GM19238 (cell line): ENCODE measurements at regions not wholly inside any gene's neighbourhood (a gene's known extent, or its start where the extent isn't known, plus 50 kb on each side); places are given as distances from the start of the nearest gene placed in this dataset.
"Not testable (repeated sequence)": the region's sequence is repeated elsewhere in the genome, so short reads cannot be mapped to it uniquely, and the experiment has no call there.

Experiments
- DNase-seq: peaks from one replicate; pipeline ENCODE4 v3.0.0; 2011; ENCODE audit warnings: low spot score; ENCODE audit not compliant: insufficient read length

GRCh38 chr9:31248156-31248555 is 1136.3 kb upstream of the ACO1 start:
- no peak for DNase-seq

GRCh38 chr9:31251386-31251785 is 1133.1 kb upstream of the ACO1 start:
- no peak for DNase-seq

- no peak for DNase-seq
Observed at GRCh38 chr9:31253800-31254762, 1130.4 kb upstream of the ACO1 start.

GRCh38 chr9:31255211-31255610 is 1129.2 kb upstream of the ACO1 start:
- DNase-seq = no peak

GRCh38 chr9:31259824-31260223 is 1124.6 kb upstream of the ACO1 start:
- no peak for DNase-seq

- no peak for DNase-seq
Observed at GRCh38 chr9:31272456-31273295, 1111.8 kb upstream of the ACO1 start.

GRCh38 chr9:31275419-31275818 is 1109.0 kb upstream of the ACO1 start:
- DNase-seq = no peak

GRCh38 chr9:31290731-31291130 is 1093.7 kb upstream of the ACO1 start:
- DNase-seq = no peak

- no peak for DNase-seq
Observed at GRCh38 chr9:31302620-31303418, 1081.6 kb upstream of the ACO1 start.

GRCh38 chr9:31304576-31304975 is 1079.9 kb upstream of the ACO1 start:
- no peak for DNase-seq

GRCh38 chr9:31314241-31314640 is 1070.2 kb upstream of the ACO1 start:
- DNase-seq = no peak

- no peak for DNase-seq
Observed at GRCh38 chr9:31320494-31320893, 1063.9 kb upstream of the ACO1 start.

GRCh38 chr9:31321256-31321655 is 1063.2 kb upstream of the ACO1 start:
- DNase-seq = no peak

- DNase-seq = no peak
Observed at GRCh38 chr9:31321686-31322085, 1062.8 kb upstream of the ACO1 start.

GRCh38 chr9:31323726-31324444 is 1060.6 kb upstream of the ACO1 start:
- DNase-seq = no peak

GRCh38 chr9:31325778-31326177 is 1058.7 kb upstream of the ACO1 start:
- no peak for DNase-seq

GRCh38 chr9:31326883-31327282 is 1057.6 kb upstream of the ACO1 start:
- not testable (repeated sequence) for DNase-seq

- no peak for DNase-seq
Observed at GRCh38 chr9:31334837-31335528, 1049.5 kb upstream of the ACO1 start.

GRCh38 chr9:31335529-31336234 is 1048.8 kb upstream of the ACO1 start:
- DNase-seq = no peak

- no peak for DNase-seq
Observed at GRCh38 chr9:31336386-31336785, 1048.1 kb upstream of the ACO1 start.
